NB4 (cell line): ENCODE measurements at regions not wholly inside any gene's neighbourhood (a gene's known extent, or its start where the extent isn't known, plus 50 kb on each side); places are given as distances from the start of the nearest gene placed in this dataset.

Experiments
- CTCF ChIP-seq: IDR thresholded peaks from one replicate; pipeline ENCODE4 v1.5.1; 2012; ENCODE audit warnings: low read depth, low read length
- MAX ChIP-seq: IDR thresholded peaks from 2 replicates; pipeline ENCODE4 v1.6.1; 2011; ENCODE audit warnings: low read depth, low read length
- MYC ChIP-seq: IDR thresholded peaks from 2 replicates; pipeline ENCODE4 v1.6.1; 2011; ENCODE audit warnings: low read depth, low read length
- POLR2A ChIP-seq: IDR thresholded peaks from 2 replicates; pipeline ENCODE4 v1.6.1; 2011; ENCODE audit warnings: mild to moderate bottlenecking; ENCODE audit not compliant: insufficient read length; ENCODE audit errors: extremely low read depth

GRCh38 chr12:76199808-76200207, 115.3 kb upstream of the NAP1L1 start:
- TF ChIP-seq CTCF (no peak), MYC (no peak), POLR2A (no peak), MAX (no peak)
